ENCODE measurements at regions not wholly inside any gene's neighbourhood (a gene's known extent, or its start where the extent isn't known, plus 50 kb on each side); places are given as distances from the start of the nearest gene placed in this dataset.

DNA sequence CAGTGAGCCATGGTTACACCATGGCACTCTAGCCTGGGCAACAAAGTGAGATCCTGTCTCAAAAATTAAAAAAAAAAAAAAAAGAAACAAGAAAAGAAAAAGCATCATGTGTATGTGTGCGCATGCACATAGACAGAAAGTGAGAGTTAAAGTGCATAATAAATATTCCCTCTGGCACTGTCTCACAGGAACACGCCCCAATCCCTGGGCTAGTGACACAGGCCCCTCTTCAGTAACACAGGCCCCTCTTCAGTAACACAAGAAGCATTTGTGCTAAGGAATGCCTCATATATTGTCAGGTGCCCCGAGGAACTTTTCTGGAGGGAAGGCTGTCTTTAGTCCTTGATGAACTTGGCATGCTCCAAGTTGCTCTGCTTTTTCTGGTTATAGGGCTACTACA lies 57.5 kb downstream of the RPL27A start:
- TF ChIP-seq ZFX (IDR thresholded peaks at IDR 0.05): no peak
- TF ChIP-seq CTCF (conservative IDR thresholded peaks at IDR 0.05): no peak
- no peak overlapping the region for H3K27ac ChIP-seq

DNA sequence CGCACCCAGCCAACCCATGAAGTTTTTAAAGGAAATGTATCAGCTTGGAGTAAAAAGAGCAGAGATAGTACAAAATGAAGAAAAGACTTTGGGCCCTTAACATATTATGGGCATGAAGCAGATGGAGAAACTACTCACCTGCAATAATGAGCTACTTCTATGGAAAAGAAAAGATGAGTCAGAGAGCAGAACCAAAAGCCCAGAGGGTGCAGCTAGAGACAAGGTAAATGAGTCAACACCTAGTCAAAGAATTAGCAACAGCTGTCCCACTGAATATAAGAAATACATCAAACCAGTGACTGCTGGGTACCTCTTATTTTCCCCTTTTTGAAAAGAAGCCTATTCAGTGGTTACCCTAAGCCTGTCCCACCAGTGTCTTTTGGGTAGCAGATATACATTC lies 61.8 kb downstream of the RPL27A start:
- no peak overlapping the region for H3K27ac ChIP-seq
- TF ChIP-seq ZFX (IDR thresholded peaks at IDR 0.05) (no peak), CTCF (conservative IDR thresholded peaks at IDR 0.05) (no peak)

GRCh38 chr11:8745431-8746253 lies 63.0 kb downstream of the RPL27A start:
- no peak overlapping the region for H3K27ac ChIP-seq
- TF ChIP-seq ZFX (IDR thresholded peaks at IDR 0.05) (no peak), CTCF (conservative IDR thresholded peaks at IDR 0.05) (no peak)

DNA sequence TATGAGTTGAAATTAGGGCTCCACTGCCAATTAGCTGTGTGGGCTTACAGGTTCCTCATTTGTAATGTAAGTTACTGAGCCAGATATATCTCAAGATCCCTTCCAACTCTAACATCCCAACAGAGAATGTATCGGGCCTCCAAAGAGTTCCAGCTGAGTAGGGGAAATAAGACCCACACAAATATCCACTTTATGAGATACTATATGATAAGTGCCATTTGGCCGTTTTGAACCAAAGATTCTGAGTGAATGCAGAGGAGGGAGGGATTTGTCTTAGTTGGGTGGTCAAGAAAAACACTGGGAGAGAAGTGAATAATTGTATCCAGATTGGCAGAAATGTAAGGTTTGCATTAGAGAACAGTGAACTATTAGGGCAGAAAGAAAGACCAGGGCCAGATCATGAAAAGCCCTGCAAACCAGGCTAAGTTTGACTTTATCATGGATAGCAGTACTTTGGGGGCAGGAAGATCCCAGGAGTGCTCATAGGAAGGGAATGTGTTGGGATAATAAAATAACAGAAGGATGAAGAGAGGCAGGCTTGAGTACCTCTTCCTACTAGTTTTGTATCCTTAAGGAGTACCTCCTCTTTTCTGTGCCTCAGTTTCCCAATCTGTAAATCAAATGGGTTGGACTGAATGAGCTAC lies 63.9 kb downstream of the RPL27A start:
- H3K27ac ChIP-seq: no peak overlapping the region
- no peak for TF ChIP-seq ZFX (IDR thresholded peaks at IDR 0.05)
- TF ChIP-seq CTCF (conservative IDR thresholded peaks at IDR 0.05): no peak

- H3K27ac ChIP-seq: no peak overlapping the region
- TF ChIP-seq ZFX (IDR thresholded peaks at IDR 0.05) (no peak), CTCF (conservative IDR thresholded peaks at IDR 0.05) (no peak)
These were observed 64.6 kb downstream of the RPL27A start for GRCh38 chr11:8747173-8747572.

DNA sequence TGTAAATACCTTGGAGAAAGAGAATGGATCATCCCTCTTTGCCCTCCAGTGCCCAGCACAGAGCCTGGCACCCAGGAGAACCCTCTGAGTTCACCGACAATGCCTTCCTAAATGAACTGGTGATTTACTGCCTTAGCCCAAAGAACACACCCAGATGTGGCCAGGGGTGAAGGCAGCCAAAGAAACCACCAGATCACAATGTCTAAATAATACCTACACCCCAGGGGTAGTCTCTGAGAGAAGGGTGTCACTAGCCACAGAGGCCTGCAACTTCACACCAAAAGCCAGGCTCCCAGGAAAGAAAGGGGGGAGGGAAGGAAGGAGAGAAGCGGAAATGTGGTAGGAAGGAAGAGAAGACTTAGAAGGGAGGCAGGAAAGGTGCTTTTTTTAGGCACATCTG lies 65.7 kb downstream of the RPL27A start:
- no peak overlapping the region for H3K27ac ChIP-seq
- TF ChIP-seq CTCF (conservative IDR thresholded peaks at IDR 0.05) (no peak), ZFX (IDR thresholded peaks at IDR 0.05) (no peak)

GRCh38 chr11:8749202-8749601 lies 66.6 kb downstream of the RPL27A start:
- no peak for TF ChIP-seq CTCF (conservative IDR thresholded peaks at IDR 0.05)
- no peak for TF ChIP-seq ZFX (IDR thresholded peaks at IDR 0.05)
- no peak overlapping the region for H3K27ac ChIP-seq
